IPS-15b (cell line): ENCODE measurements at regions not wholly inside any gene's neighbourhood (a gene's known extent, or its start where the extent isn't known, plus 50 kb on each side); places are given as distances from the start of the nearest gene placed in this dataset.
"Not testable (repeated sequence)": the region's sequence is repeated elsewhere in the genome, so short reads cannot be mapped to it uniquely, and the experiment has no call there.

Experiments
- H3K27me3 ChIP-seq: one replicate; pipeline ENCODE4 v1.6.1; 2013; ENCODE audit warnings: low read length; ENCODE audit not compliant: control insufficient read depth, insufficient read depth
- H3K36me3 ChIP-seq: one replicate; pipeline ENCODE4 v1.6.1; 2013; ENCODE audit warnings: low read length; ENCODE audit not compliant: control insufficient read depth, insufficient read depth
- H3K4me1 ChIP-seq: one replicate; pipeline ENCODE4 v1.6.1; 2013; ENCODE audit warnings: mild to moderate bottlenecking, low read length; ENCODE audit not compliant: control insufficient read depth, insufficient read depth
- H3K4me3 ChIP-seq: one replicate; pipeline ENCODE4 v1.5.1; 2013; ENCODE audit warnings: low read depth, low read length
- H3K9ac ChIP-seq: one replicate; pipeline ENCODE4 v1.6.1; 2013; ENCODE audit warnings: low read depth, mild to moderate bottlenecking, low read length
- H3K9me3 ChIP-seq: one replicate; pipeline ENCODE4 v1.6.1; 2013; ENCODE audit warnings: mild to moderate bottlenecking, low read length; ENCODE audit not compliant: control insufficient read depth, insufficient read depth

DNA sequence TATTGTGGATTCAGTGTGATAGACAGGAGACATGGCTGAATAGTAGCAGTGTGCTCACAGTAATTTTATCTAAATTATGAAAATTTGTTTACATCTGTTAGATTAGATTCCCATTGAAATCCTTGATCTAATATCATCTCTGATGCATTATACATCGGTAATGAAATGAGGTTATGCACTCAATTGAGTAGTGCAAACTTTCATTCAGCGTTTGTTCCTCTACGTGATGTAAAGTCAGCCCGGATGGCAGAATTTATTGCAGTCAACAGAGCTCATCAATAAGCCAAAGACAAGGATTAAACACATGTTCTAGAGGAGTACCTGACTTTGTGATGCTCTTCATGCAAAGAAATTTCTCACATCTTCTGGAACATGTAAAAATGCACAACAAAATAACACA is 549.2 kb downstream of the GOLGA6L6 start:
- Histone ChIP-seq H3K36me3 (no peaks in the 10 kb centered on the region), H3K9ac (no peak overlapping the region), H3K4me1 (no peaks in the 10 kb centered on the region), H3K9me3 (peaks cover 10% of the 10 kb centered on the region), H3K4me3 (no peak overlapping the region), H3K27me3 (no peaks in the 10 kb centered on the region)

DNA sequence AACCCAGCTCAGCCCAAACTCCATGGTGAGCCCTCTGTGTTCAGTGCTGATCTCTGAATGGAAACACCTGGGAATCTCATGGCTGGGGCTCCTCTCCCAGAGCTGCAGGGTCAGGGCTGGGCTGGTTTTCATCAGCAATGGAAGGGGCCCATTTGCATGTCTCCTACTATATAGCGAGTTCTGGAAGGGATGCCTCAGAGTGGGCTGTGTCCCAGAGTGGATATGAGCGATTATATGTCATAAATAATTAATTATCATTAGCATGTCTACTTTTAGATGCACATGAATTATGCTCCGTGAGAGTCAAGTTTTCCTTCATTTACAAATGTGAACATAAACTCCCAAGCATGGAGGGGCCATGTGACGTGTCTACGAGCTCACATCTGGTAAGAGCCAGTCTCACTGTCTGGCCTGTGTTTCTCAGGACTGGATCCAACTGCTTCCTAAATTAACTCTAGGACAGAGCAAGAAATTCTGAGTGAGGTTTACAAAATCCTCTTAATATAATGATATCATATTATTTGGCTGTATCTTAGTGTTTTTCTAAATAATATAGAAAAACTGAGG is 553.4 kb downstream of the GOLGA6L6 start:
- Histone ChIP-seq H3K9me3 (peaks cover 18% of the 10 kb centered on the region), H3K4me1 (no peaks in the 10 kb centered on the region), H3K4me3 (no peak overlapping the region), H3K27me3 (no peaks in the 10 kb centered on the region), H3K36me3 (no peaks in the 10 kb centered on the region), H3K9ac (no peak overlapping the region)

DNA sequence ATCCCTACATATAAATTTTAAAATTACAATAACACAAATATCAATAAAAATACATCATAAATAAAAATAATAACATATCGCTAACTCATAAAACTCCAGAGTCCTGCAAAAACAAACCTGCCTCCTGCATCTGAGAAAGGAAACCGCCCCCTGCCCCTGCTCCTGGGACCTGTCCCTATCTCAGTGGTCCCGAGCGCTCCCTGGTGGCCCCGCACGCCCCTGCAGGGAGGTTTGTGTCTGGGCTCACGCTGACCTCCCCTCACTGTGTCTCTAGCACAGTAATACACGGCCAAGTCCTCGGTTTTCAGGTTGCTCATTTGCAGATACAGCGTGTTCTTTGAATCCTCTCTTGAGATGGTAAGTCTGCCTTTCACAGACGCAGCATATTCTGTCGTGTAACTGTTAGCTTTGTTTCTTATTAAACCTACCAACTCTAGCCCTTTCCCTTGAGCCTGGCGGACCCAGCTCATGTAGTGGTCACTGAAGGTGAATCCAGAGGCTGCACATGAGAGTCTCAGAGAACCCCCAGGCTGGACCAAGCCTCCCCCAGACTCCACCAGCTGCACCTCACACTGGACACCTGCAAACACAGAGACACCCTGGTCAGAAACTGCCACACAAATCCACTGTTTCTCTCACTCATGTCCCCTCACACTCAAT is 554.1 kb downstream of the GOLGA6L6 start:
- Histone ChIP-seq H3K9ac (no peak overlapping the region), H3K4me3 (no peak overlapping the region), H3K27me3 (no peaks in the 10 kb centered on the region)

DNA sequence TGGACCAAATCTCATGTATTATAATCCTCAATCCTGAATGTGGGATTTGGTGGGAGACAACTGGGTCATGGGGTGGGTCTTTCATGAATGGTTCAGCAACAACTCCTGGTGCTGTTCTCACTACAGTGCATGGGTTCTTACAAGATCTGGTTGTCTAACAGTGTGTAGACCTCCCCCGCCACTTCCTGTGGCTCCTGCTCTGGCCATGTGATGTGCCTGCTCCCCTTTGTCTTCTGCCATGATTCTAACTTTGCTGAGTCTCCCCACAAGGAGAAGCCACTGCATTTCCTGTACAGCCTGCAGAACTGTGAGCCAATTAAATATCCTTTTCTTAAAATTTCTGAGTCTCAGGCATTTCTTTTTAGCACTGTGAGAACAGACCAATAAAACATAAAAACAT is 557.5 kb downstream of the GOLGA6L6 start:
- H3K9me3 ChIP-seq, result peaks cover 10% of the 10 kb centered on the region
- no peaks in the 10 kb centered on the region for H3K4me1 ChIP-seq
- no peaks in the 10 kb centered on the region for H3K27me3 ChIP-seq
- H3K9ac ChIP-seq, result no peak overlapping the region
- no peaks in the 10 kb centered on the region for H3K36me3 ChIP-seq
- no peak overlapping the region for H3K4me3 ChIP-seq

More for the DNA sequence above, 554.1 kb downstream of the GOLGA6L6 start:
- Histone ChIP-seq H3K4me1 (no peaks in the 10 kb centered on the region), H3K9me3 (peaks cover 20% of the 10 kb centered on the region), H3K36me3 (no peaks in the 10 kb centered on the region)

DNA sequence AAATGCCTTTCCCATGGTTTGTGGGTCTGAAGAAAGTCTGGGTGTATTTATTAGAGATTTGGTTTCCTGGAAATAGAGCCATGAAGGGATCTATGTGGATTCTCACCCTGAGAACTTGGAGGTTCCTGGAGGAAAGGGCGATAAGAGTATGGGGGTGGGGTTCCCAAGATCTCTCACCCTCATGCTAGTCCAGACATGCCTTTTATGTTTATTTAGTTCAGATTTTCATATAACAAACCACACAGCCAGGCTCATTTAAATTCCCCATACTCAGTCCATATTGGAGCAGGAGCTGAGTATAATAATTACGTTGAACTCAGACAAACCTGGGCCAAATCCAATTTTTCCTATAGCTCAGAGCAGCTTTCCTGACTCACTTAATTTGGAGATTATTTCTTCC is 566.6 kb downstream of the GOLGA6L6 start:
- Histone ChIP-seq H3K4me1 (no peaks in the 10 kb centered on the region), H3K9ac (no peak overlapping the region), H3K27me3 (no peaks in the 10 kb centered on the region), H3K4me3 (no peak overlapping the region), H3K36me3 (no peaks in the 10 kb centered on the region), H3K9me3 (peaks cover 5% of the 10 kb centered on the region)

DNA sequence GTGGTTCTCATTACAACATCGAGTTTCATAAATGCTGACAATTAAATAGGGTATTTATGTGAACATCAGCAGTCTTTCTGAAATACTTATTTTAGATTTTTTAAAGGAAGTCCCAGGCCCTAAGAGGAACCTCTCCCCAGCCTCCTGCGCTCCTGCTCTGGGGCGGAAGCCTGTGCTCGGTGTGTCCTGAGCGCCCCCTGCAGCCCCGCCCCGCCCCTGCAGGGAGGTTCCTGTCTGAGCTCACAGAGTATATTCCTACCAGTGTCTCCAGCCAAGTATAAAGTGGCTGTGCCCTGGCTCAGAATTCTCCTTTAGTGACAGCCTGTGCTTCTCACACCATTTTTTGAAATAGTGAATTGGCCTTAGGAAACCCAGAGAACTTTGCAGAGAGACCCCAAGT is 567.9 kb downstream of the GOLGA6L6 start:
- Histone ChIP-seq H3K4me3 (no peak overlapping the region), H3K9me3 (peaks cover 5% of the 10 kb centered on the region), H3K27me3 (no peaks in the 10 kb centered on the region), H3K4me1 (no peaks in the 10 kb centered on the region), H3K36me3 (no peaks in the 10 kb centered on the region), H3K9ac (no peak overlapping the region)

DNA sequence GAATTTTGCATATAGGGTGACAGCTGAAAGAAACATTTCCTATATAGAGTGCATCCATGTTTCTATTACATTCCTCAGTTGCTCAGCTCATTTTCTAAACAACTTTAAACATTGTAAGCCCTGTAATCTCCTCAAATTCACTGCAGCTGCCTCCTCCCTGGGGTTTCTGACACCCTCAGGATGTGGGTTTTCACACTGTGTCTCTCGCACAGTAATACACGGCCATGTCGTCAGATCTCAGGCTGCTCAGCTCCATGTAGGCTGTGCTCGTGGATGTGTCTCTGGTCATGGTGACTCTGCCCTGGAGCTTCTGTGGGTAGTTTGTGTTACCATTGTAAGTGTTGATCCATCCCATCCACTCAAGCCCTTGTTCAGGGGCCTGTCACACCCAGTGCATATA is 569.0 kb downstream of the GOLGA6L6 start:
- H3K4me1 ChIP-seq, H3K36me3 ChIP-seq, H3K27me3 ChIP-seq, H3K4me3 ChIP-seq, H3K9me3 ChIP-seq, H3K9ac ChIP-seq: not testable (repeated sequence)

DNA sequence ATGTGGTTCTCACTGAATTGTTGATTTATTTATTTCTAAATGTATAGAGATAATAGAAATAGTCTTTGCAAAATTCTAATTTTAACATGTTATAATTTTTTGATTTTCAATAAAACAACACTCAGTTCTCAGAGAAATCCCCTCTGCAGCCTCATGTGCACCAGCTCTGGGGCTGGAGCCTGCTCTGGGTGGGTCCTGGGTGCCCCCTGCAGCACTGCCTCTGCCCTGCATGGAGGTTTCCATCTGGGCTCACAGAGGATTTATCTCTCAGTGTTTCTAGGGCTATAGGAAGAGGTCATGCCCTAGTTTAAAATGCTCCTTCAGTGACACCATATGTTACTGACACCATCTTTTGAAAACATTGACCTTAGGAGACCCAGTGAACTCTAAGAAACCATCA is 576.0 kb downstream of the GOLGA6L6 start:
- not testable (repeated sequence) for H3K36me3 ChIP-seq, H3K27me3 ChIP-seq, H3K4me1 ChIP-seq, H3K9me3 ChIP-seq, H3K9ac ChIP-seq, H3K4me3 ChIP-seq

DNA sequence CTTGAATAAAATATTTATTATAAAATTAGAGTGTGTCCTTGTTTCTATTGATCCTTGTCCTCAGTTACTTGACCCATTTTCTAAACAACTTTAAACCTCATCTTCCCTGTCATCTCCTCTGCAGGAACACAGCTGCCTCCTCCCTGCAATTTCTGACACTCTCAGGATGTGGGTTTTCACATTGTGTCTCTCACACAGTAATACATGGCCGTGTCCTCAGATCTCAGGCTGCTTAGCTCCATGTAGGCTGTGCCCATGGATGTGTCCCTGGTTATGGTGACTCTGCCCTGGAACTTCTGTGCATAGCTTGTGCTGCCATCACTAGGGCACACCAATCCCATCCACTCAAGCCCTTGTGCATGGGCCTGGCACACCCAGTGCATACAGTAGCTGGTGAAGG is 577.1 kb downstream of the GOLGA6L6 start:
- not testable (repeated sequence) for H3K27me3 ChIP-seq, H3K4me3 ChIP-seq, H3K9me3 ChIP-seq, H3K4me1 ChIP-seq, H3K9ac ChIP-seq, H3K36me3 ChIP-seq

DNA sequence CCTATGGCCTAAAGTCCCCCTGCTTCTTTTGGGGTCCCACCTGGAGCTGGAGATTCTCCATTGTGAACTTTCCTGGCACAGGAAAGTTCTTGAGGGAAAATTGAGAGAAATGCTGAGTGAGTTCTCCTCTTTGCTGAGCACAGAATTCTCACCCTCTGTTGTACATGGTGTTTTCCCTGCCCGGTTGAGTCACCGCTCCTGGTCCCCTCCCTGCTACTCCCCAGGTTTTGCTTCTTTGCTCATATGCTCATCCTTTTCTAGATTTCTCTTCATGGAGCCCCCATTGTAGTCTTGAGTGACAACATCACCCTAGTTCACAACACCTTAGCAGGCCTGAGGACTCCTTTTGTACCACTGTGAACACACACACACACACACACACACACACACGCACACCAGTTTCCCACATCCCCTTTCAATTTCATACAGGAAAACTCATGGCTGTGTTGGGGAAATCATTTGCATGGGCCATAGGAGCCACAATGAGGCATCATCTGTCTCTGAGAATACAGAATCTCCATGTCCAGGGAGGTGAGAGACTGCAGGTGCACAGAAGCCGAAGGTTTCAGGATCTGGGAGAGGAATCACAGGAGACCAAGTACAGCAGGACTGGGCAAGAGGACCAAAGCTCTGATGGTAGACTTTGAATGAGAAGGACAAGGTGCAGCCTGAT is 585.3 kb downstream of the GOLGA6L6 start:
- H3K9me3 ChIP-seq, result peaks cover 6% of the 10 kb centered on the region
- no peaks in the 10 kb centered on the region for H3K4me1 ChIP-seq
- H3K27me3 ChIP-seq, result no peaks in the 10 kb centered on the region
- H3K9ac ChIP-seq, result no peak overlapping the region
- no peaks in the 10 kb centered on the region for H3K36me3 ChIP-seq
- H3K4me3 ChIP-seq, result no peak overlapping the region

DNA sequence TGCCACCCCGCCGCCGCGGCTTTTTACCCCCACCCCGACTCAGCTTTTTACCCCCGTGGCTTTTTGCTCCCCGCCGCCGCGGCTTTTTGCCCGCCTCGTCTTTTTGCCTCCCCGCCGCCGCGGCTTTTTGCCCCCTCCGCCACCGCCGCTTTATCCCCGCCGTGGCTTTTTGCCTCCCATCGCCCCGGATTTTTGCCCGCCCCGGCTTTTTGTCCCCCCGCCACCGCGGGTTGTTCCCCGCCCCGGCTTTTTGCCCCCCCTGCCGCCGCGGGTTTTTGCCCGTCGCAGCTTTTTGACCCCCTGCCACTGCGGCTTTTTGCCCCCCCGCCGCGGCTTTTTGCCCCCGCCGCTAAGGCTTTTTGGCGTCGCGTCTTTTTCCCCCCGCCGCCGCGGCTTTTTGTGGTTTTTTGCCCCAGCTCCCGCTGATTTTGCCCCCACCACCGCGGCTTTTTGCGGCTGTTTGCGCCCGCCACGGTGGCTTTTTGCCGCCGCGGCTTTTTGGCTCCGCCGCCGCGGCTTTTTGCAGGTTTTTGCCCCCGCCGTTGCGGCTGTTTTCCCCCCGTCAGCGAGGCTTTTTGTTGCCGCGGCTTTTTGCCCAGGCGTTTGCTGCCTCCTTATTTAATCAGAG is 597.2 kb downstream of the GOLGA6L6 start:
- H3K9me3 ChIP-seq, result peaks cover 7% of the 10 kb centered on the region
- H3K9ac ChIP-seq, result no peak overlapping the region
- no peaks in the 10 kb centered on the region for H3K27me3 ChIP-seq
- H3K4me1 ChIP-seq, result no peaks in the 10 kb centered on the region
- H3K4me3 ChIP-seq, result no peak overlapping the region
- H3K36me3 ChIP-seq, result no peaks in the 10 kb centered on the region

DNA sequence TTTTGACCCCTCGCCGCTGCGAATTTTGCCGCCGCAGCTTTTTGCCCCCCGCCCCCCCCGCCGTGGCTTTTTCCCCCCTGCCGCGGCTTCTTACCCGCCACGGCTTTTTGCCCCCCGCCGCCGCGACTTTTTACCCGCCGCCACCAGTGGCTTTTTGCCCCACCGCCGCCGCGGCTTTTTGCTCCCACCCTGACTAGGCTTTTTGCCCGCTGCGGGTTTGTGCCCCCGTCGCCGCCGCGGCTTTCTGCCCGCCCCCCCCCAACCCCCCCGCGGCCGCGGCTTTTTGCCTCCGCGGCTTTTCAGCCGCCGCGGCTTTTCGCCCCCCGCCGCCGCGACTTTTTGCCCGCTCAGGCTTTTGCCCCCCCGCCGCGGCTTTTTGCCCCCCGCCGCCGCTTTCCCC is 598.1 kb downstream of the GOLGA6L6 start:
- Histone ChIP-seq H3K9ac (no peak overlapping the region), H3K4me3 (no peak overlapping the region)

More for the DNA sequence above, 598.1 kb downstream of the GOLGA6L6 start:
- no peaks in the 10 kb centered on the region for H3K36me3 ChIP-seq
- no peaks in the 10 kb centered on the region for H3K4me1 ChIP-seq
- peaks cover 7% of the 10 kb centered on the region for H3K9me3 ChIP-seq
- no peaks in the 10 kb centered on the region for H3K27me3 ChIP-seq
